EL (cell line): ENCODE measurements at regions not wholly inside any gene's neighbourhood (a gene's known extent, or its start where the extent isn't known, plus 50 kb on each side); places are given as distances from the start of the nearest gene placed in this dataset.

ENCODE experiments used
- DNase-seq: peaks from one replicate; pipeline ENCODE4 v3.0.0-alpha.2; 2016

GRCh38 chr9:82234160-82234943 is 245.8 kb downstream of the SPATA31D1 start:
- no peak for DNase-seq

- no peak for DNase-seq
Observed at GRCh38 chr9:82242285-82242963, 253.9 kb downstream of the SPATA31D1 start.

- DNase-seq: peak; percentile 7
Observed at GRCh38 chr9:82247318-82247717, 258.7 kb downstream of the SPATA31D1 start.

GRCh38 chr9:82252116-82252515 is 263.5 kb downstream of the SPATA31D1 start:
- DNase-seq: no peak

GRCh38 chr9:82254646-82255367 is 266.2 kb downstream of the SPATA31D1 start:
- no peak for DNase-seq

- DNase-seq: no peak
Observed at GRCh38 chr9:82255481-82256176, 267.1 kb downstream of the SPATA31D1 start.

GRCh38 chr9:82260691-82261090 is 272.1 kb downstream of the SPATA31D1 start:
- DNase-seq: no peak

GRCh38 chr9:82263619-82264018 is 275.0 kb downstream of the SPATA31D1 start:
- DNase-seq: no peak

GRCh38 chr9:82271106-82271561 is 282.6 kb downstream of the SPATA31D1 start:
- DNase-seq: peak; percentile 75

- peak; percentile 64 for DNase-seq
Observed at GRCh38 chr9:82273121-82273520, 284.5 kb downstream of the SPATA31D1 start.

GRCh38 chr9:82275258-82275927 is 286.8 kb downstream of the SPATA31D1 start:
- DNase-seq: no peak

- no peak for DNase-seq
Observed at GRCh38 chr9:82281066-82281465, 292.5 kb downstream of the SPATA31D1 start.

- DNase-seq: no peak
Observed at GRCh38 chr9:82284758-82285157, 296.2 kb downstream of the SPATA31D1 start.

GRCh38 chr9:82295181-82295580 is 306.6 kb downstream of the SPATA31D1 start:
- no peak for DNase-seq

GRCh38 chr9:82299870-82300269 is 311.3 kb downstream of the SPATA31D1 start:
- no peak for DNase-seq

GRCh38 chr9:82302968-82303655 is 314.5 kb downstream of the SPATA31D1 start:
- DNase-seq: no peak

GRCh38 chr9:82308836-82309235 is 320.3 kb downstream of the SPATA31D1 start:
- no peak for DNase-seq

- DNase-seq: no peak
Observed at GRCh38 chr9:82313697-82314096, 325.1 kb downstream of the SPATA31D1 start.

- DNase-seq: peak; percentile 20
Observed at GRCh38 chr9:82320566-82320965, 332.0 kb downstream of the SPATA31D1 start.

- DNase-seq: no peak
Observed at GRCh38 chr9:82325907-82326306, 337.3 kb downstream of the SPATA31D1 start.

GRCh38 chr9:82327641-82328040 is 339.1 kb downstream of the SPATA31D1 start:
- no peak for DNase-seq

GRCh38 chr9:82331079-82331478 is 342.5 kb downstream of the SPATA31D1 start:
- DNase-seq: peak; percentile 20
